ENCODE measurements at regions not wholly inside any gene's neighbourhood (a gene's known extent, or its start where the extent isn't known, plus 50 kb on each side); places are given as distances from the start of the nearest gene placed in this dataset.

DNA sequence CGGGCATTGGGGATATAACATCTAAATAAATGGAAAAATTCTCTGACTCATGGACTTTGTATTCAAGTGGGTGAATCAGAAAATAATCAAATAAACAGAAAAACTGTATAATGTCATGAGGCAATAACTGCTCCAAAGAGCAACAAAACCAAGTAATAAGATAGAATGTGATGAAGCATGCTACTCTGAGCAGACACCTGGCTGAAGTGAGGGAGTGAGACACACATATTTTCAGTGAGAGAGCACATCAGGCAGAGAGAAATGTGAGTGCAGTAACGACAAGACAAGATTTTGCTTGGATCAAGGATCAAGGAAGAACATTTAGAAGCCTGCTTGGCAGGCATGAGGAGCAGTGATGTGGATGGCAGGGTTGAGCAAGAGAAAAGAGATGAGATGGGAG, 75.8 kb upstream of the CCDC91 start:
- TF ChIP-seq, protein P1, sequence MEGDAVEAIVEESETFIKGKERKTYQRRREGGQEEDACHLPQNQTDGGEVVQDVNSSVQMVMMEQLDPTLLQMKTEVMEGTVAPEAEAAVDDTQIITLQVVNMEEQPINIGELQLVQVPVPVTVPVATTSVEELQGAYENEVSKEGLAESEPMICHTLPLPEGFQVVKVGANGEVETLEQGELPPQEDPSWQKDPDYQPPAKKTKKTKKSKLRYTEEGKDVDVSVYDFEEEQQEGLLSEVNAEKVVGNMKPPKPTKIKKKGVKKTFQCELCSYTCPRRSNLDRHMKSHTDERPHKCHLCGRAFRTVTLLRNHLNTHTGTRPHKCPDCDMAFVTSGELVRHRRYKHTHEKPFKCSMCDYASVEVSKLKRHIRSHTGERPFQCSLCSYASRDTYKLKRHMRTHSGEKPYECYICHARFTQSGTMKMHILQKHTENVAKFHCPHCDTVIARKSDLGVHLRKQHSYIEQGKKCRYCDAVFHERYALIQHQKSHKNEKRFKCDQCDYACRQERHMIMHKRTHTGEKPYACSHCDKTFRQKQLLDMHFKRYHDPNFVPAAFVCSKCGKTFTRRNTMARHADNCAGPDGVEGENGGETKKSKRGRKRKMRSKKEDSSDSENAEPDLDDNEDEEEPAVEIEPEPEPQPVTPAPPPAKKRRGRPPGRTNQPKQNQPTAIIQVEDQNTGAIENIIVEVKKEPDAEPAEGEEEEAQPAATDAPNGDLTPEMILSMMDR (IDR thresholded peaks at IDR 0.05), result no peak
- TF ChIP-seq YY1 (IDR thresholded peaks at IDR 0.05; ENCODE audit: low read depth), result no peak
- no peak for TF ChIP-seq FOXM1 (IDR thresholded peaks at IDR 0.05; ENCODE audit: low read depth)
- TF ChIP-seq, protein P2, sequence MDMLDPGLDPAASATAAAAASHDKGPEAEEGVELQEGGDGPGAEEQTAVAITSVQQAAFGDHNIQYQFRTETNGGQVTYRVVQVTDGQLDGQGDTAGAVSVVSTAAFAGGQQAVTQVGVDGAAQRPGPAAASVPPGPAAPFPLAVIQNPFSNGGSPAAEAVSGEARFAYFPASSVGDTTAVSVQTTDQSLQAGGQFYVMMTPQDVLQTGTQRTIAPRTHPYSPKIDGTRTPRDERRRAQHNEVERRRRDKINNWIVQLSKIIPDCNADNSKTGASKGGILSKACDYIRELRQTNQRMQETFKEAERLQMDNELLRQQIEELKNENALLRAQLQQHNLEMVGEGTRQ (IDR thresholded peaks at IDR 0.05; ENCODE audit: borderline replicate concordance, low read depth, low read length), result no peak
- TF ChIP-seq NRF1 (IDR thresholded peaks at IDR 0.05; ENCODE audit: low read depth, low read length), result no peak
- TF ChIP-seq RCOR1 (IDR thresholded peaks at IDR 0.05; ENCODE audit: low read length), result no peak
